GM19438 (cell line): ENCODE measurements at regions not wholly inside any gene's neighbourhood (a gene's known extent, or its start where the extent isn't known, plus 50 kb on each side); places are given as distances from the start of the nearest gene placed in this dataset.

Source experiments
- ATAC-seq: cut with Tn5 transposase; IDR thresholded peaks from one replicate; pipeline ENCODE4 v1.9.1; 2021; ENCODE audit warnings: low read depth; ENCODE audit not compliant: unreplicated experiment

- ATAC-seq, result no peak
Observed at GRCh38 chr6:139679516-139680179, 305.2 kb upstream of the CITED2 start.

DNA sequence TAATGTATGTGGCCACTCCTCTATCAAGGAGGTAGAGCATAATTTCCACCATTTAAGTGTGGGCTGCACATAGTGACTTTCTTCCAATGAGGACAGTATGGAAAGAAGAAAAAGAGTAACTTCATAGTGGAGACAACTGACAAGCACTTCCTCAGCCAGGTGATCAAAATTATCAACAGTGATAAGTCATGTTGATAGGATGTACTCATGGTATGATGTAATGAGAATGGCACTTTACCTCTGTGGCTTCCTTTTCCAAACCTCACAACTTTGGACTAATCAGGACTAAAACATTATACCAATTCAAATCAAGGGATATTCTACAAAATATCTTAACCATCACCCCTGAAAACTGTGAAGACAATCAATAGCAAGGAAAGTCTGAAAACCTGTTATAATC lies 302.3 kb upstream of the CITED2 start:
- ATAC-seq, result no peak

DNA sequence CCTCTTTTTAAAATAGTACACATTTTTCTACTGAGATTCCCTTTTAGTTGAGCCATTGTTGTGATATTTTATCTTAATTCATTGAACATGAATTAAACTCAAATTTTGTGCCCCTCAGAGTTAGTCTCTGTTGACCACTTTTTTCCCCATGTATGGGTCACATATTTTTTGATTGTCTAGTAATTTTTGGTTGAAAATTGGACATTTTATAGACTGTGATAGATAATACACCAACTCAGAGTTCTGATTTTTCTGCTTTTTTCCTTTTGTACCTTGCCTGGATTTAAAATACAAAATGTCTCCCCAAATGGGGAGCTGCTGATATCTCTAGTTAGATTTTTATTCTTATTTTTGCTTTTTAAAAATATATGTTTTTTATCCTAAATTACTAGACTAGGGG lies 291.8 kb upstream of the CITED2 start:
- no peak for ATAC-seq

- ATAC-seq, result no peak
Observed at GRCh38 chr6:139663996-139664395, 289.5 kb upstream of the CITED2 start.

- ATAC-seq, result no peak
Observed at GRCh38 chr6:139659711-139660110, 285.3 kb upstream of the CITED2 start.

DNA sequence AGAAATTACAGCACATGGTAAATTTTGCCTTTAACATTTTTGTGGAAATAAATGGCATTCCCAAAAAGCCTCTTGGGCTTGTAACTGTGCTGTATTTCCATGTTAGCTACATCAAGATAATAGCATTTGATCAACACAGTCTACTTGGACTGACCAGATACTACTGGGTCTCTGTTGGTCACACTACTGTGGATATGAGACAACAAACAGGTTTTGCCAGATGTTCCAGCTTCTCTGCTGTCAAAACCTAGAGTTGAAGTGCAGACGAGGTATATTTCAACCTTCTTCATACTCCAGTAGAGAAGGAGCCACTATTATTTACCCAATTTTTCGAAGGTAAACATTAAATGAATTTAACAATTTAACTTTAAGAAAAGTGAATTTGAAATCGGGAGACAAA lies 284.7 kb upstream of the CITED2 start:
- no peak for ATAC-seq

DNA sequence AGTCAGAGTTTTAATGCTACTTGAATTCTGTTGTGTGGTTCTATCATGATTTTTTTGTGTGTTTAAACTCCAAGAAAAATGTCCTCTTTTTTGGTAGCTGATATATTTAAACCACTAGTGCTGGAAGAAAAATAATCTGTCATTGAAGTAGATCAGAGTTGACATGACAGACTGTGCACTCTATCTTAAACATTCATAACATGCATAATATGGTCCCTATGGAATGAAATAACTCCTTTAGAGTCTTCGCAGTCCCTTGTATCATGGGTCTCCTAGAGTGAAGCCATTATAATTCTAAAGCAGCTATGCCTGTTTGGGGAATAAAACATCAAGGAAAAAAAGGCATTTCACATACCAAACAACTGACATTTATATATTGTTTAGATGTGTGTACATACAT lies 282.7 kb upstream of the CITED2 start:
- no peak for ATAC-seq

- no peak for ATAC-seq
Observed at GRCh38 chr6:139655783-139656705, 281.6 kb upstream of the CITED2 start.

DNA sequence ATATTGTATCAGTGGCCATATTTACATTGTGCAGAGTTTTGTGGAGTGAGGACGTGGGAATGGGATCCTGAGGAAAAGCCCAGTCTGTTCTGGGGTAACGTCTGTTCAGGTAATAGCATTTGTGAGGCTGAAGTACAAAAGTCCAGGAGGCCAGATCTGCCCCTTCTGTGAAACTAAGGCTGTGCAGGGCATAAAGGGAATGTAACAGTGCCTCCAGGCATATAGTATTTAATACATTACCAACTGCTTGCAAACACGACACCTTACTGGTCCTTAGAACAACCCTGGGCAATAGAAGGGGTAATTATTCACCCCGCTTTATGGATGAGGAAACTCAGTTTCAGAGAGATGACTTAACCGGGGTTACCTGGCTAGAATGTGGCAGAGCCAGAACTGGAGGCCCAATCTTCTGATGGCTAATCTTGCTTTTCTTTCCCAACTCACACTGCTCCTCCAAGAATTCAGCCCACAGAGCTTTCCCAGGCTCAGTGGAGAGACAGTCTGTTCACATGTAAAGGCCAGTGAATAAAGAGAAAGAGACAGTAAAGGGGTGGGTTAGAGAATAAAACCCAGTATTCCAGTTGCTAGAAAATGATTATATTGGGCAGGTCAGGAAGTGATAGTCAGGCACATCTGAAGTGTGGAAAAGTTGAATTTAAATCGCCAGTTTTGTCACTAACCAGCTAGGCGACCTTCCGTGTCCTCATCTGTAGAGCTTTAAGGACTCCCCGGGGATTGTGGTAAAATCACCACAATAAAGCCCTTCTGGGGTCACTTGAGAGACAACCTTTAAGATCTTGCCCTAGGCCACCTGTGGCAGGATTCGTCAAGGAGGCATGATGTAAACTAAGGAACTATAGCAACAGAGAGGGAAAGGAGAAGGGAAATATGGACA lies 280.7 kb upstream of the CITED2 start:
- no peak for ATAC-seq

GRCh38 chr6:139654309-139654708 lies 279.9 kb upstream of the CITED2 start:
- no peak for ATAC-seq

GRCh38 chr6:139653111-139653510 lies 278.7 kb upstream of the CITED2 start:
- no peak for ATAC-seq

GRCh38 chr6:139650941-139651340 lies 276.5 kb upstream of the CITED2 start:
- no peak for ATAC-seq

- ATAC-seq, result no peak
Observed at GRCh38 chr6:139649732-139650131, 275.3 kb upstream of the CITED2 start.

GRCh38 chr6:139649128-139649527 lies 274.7 kb upstream of the CITED2 start:
- no peak for ATAC-seq

DNA sequence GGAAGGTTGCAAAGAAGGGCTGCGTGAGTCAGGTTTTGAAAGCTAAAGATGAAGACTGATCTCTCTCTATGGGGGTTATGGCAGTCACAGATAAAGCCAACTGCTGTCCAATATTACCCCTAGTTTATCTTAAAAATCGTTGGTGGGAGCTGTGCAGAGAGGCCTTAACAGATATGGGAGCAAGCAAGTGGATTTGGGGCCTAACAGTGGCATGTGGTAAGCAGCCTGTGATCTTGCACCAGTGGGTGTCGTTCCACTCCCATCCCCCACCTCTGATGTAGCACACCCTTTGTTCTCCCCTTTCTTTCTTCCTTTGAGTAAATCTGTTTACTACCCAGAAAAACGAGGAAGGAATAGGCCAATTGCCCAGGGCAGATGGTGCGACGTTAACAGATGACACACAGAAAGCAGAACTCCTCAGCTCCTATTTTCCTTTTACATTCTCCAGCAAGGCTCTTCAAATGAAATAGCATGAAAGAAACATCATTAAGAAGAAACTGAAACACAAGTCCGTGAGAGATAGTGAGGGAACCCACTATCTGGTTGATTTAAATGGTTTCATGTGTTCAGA lies 274.1 kb upstream of the CITED2 start:
- no peak for ATAC-seq

DNA sequence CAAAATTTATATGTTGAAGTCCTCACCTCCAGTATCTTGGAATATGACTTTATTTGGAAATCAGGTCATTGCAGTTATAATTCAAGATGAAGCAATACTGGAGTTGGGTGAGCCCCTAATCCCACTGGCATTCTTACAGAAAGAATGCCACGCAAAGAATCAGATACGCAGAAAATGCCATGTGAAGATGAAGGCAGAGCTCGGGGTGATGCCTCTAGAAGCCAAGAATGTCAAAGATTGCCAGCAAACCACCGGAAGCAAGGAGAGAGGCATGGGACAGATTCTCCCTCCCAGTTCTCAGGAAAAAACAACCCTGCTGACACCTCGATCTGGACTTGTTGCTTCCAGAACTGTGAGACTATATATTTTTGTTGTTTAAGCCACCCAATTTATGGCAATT lies 273.4 kb upstream of the CITED2 start:
- no peak for ATAC-seq

- ATAC-seq, result no peak
Observed at GRCh38 chr6:139647016-139647415, 272.6 kb upstream of the CITED2 start.

DNA sequence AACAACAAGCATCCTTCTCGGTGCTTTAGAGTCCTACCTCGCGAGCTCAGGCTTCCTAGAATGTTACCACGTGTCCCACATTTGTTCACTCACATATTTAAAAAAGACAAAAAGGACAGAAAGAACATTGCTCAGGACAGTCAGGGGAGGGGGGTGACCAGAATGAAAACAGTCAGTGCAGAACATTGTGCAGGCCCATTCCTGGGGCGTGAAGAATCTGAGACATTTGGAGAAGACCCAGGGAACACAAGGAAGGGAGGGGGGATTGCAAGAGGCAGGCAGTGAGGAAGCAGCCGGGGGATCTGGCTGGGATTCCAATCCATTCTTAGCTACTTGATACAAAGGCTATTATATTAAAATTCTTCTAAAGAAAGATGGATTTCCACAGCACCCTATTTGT lies 270.4 kb upstream of the CITED2 start:
- no peak for ATAC-seq

DNA sequence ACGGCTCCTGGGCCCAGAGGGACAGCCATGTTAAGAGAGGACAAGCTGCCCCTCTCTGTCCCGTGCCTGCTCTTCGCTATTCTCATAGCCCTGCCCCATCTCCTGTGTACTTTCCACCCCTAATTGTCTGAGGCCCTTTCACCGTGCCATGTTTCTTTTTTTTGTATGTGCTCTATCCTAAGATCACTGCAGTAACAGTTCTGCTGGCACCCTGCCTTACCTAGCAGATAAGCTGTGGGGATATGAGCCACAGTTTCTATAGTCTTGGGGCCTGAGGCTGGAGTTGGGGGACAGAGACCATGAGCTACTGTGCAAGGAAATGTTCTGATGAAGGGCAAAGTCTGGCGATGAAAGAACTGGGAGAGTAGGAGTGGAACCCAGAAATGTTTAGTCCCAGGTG lies 269.5 kb upstream of the CITED2 start:
- ATAC-seq, result no peak

DNA sequence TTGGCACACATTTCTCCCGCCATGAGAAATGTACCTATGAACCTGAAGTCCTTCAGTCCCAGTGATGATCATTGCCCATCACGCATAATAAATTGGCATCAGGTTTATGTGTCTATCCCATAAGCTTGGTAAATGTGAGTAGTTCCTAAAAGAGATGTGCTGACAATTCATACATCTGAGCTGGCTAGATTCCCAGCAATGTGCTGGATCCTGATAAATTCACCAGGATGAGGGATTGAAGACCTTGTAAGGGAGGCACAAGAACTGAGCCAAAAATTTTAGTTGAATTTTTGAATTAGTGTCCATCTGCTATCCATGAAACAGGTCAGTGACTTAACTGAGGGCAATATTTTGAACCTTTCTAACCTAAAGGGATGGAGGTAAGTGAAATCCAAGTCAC lies 267.9 kb upstream of the CITED2 start:
- ATAC-seq, result no peak

- no peak for ATAC-seq
Observed at GRCh38 chr6:139641376-139641775, 266.9 kb upstream of the CITED2 start.
